GM23338 (cell line): ENCODE measurements at regions not wholly inside any gene's neighbourhood (a gene's known extent, or its start where the extent isn't known, plus 50 kb on each side); places are given as distances from the start of the nearest gene placed in this dataset.

Source experiments
- CREB1 ChIP-seq: fragments of 250-450 bp; sonication (Bioruptor Pico); IDR thresholded peaks from 2 replicates; pipeline ENCODE4 v1.5.0; 2020; ENCODE audit warnings: low read depth, mild to moderate bottlenecking, moderate library complexity
- CTCF ChIP-seq, 2 experiments: fragments of 200-600 bp in 1 of 2; sonication (generic) in 1 of 2; conservative IDR thresholded peaks; 2 replicates each; pipeline versions ENCODE4 v1.5.1 to v1.6.1; 2016 to 2017; ENCODE audit warnings: antibody characterized with exemption in 2 of 2, low read depth in 2 of 2, mild to moderate bottlenecking in 2 of 2, moderate library complexity in 1 of 2
- ETS1 ChIP-seq: IDR thresholded peaks from 2 replicates; pipeline ENCODE4 v1.6.1; 2016; ENCODE audit warnings: antibody characterized with exemption
- EZH2 ChIP-seq: fragments of 200-600 bp; sonication (generic); IDR thresholded peaks from one replicate; pipeline ENCODE4 v1.8.0; 2017; ENCODE audit warnings: antibody characterized with exemption, mild to moderate bottlenecking, low read depth; ENCODE audit not compliant: unreplicated experiment
- EZH2phosphoT487 ChIP-seq: fragments of 200-600 bp; sonication (generic); IDR thresholded peaks from one replicate; pipeline ENCODE4 v1.8.1; 2018; ENCODE audit warnings: antibody characterized with exemption; ENCODE audit not compliant: unreplicated experiment
- JUNB ChIP-seq: IDR thresholded peaks from one replicate; pipeline ENCODE4 v1.6.1; 2016; ENCODE audit warnings: antibody characterized with exemption; ENCODE audit not compliant: unreplicated experiment
- NANOG ChIP-seq: IDR thresholded peaks from 2 replicates; pipeline ENCODE4 v1.6.1; 2016; ENCODE audit warnings: antibody characterized with exemption, borderline replicate concordance
- POLR2AphosphoS5 ChIP-seq: IDR thresholded peaks from 2 replicates; pipeline ENCODE4 v1.6.1; 2016; ENCODE audit warnings: antibody characterized with exemption, low read depth
- REST ChIP-seq: IDR thresholded peaks from one replicate; pipeline ENCODE4 v1.6.1; 2018; ENCODE audit warnings: antibody characterized with exemption; ENCODE audit not compliant: unreplicated experiment
- STAT1 ChIP-seq: IDR thresholded peaks from one replicate; pipeline ENCODE4 v1.6.1; 2016; ENCODE audit warnings: antibody characterized with exemption; ENCODE audit not compliant: unreplicated experiment
- ZNF331 ChIP-seq: fragments of 250-450 bp; sonication (Bioruptor Pico); IDR thresholded peaks from 2 replicates; pipeline ENCODE4 v1.5.0; 2020; ENCODE audit warnings: low read depth, mild to moderate bottlenecking, moderate library complexity
- ZNF462 ChIP-seq: fragments of 250-450 bp; sonication (Bioruptor Pico); IDR thresholded peaks from 2 replicates; pipeline ENCODE4 v1.5.0; 2020; ENCODE audit warnings: mild to moderate bottlenecking, moderate library complexity

- TF ChIP-seq CTCF (conservative IDR thresholded peaks at IDR 0.05; ENCODE audit: low read depth in 2 of 2) (no peak), STAT1 (no peak), EZH2phosphoT487 (no peak), EZH2 (no peak), REST (no peak), CREB1 (no peak), POLR2AphosphoS5 (no peak), JUNB (no peak), NANOG (no peak), ZNF462 (CRISPR knock-in tag) (no peak), ETS1 (no peak), ZNF331 (CRISPR knock-in tag) (no peak)
These were observed 1111.8 kb upstream of the ACO1 start for GRCh38 chr9:31272456-31273295.
